ENCODE measurements at regions not wholly inside any gene's neighbourhood (a gene's known extent, or its start where the extent isn't known, plus 50 kb on each side); places are given as distances from the start of the nearest gene placed in this dataset.

DNA sequence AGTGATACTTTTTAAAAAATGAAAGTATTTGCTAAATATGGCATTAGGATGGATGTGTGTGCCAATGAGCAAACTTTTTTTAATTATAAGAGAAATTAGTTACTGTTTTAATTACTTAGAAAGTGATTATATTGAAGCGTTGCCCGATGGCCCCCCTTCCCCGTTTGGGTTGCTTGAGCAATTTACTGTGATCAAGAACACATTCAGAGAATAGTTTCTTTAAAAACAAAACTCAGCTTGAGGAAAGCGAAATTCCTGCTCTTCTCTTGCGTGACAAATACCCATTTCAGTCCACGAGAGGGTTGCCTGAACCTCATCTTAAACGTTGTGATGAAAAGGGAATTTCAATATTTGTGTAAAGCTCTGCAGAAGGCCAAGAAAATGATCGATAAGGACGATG, 234.1 kb downstream of the GATA3 start:
- POLR2A ChIA-PET: no interaction called here
- CTCF ChIA-PET: no interaction called here

DNA sequence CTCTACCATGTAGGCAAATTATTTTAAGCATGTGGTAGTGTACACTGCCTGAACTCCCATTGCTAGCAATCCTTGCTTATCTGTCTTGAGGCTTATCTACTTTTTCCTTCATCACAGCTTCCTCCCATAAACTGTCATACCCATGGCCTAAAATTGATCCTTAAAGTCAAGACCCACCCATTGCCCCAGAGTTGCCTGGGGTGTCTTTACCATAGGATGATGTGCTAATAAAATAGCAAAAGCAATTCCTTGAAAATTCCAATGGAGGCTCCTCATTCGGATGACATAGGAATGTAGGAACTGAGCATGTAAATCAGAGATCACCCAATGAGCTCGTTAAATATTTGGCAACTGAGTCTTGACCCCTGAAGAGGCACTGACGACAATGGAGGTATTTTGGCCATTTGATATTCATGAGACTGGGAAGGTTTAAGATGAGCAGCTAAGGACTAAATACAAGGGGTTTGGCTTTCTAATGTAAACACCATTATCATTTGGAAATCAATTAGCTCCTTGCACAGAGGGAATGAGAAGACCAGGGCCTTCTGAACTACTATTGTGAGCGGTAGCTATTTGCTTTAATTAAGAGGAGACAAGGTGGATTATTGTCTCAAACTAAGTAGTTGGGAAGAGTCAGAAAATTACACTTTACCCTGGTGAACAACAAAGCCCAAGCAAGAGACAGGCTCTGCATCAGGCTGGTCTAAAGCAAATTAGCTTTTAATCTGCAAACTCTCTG, 234.9 kb downstream of the GATA3 start:
- intact Hi-C loops (cut with micrococcal nuclease; ENCODE audit: unreplicated experiment): no loop called here
- H3K27ac Mint-ChIP-seq (ENCODE audit: unreplicated experiment): no peak overlapping the region
- POLR2A ChIA-PET: no interaction called here
- H3K36me3 Mint-ChIP-seq (ENCODE audit: insufficient read depth, unreplicated experiment): no peaks in the 10 kb centered on the region
- H3K4me1 Mint-ChIP-seq (ENCODE audit: low read depth, unreplicated experiment): no peaks in the 10 kb centered on the region
- DNase-seq: no peak
- H3K27me3 Mint-ChIP-seq (ENCODE audit: insufficient read depth, unreplicated experiment): no peaks in the 10 kb centered on the region
- Histone ChIP-seq H3K36me3 (ENCODE audit: control insufficient read depth, insufficient read depth, low read length) (no peaks in the 10 kb centered on the region), H3K27me3 (replicated peaks; ENCODE audit: control insufficient read depth, insufficient read depth, low read length) (no peaks in the 10 kb centered on the region; the same call in 1 of the 2 replicates), H3K4me1 (no peaks in the 10 kb centered on the region), H3K9me3 (no peaks in the 10 kb centered on the region), H3K4me3 (ENCODE audit: low read depth, low read length) (no peak overlapping the region)
- TF ChIP-seq, protein P1, sequence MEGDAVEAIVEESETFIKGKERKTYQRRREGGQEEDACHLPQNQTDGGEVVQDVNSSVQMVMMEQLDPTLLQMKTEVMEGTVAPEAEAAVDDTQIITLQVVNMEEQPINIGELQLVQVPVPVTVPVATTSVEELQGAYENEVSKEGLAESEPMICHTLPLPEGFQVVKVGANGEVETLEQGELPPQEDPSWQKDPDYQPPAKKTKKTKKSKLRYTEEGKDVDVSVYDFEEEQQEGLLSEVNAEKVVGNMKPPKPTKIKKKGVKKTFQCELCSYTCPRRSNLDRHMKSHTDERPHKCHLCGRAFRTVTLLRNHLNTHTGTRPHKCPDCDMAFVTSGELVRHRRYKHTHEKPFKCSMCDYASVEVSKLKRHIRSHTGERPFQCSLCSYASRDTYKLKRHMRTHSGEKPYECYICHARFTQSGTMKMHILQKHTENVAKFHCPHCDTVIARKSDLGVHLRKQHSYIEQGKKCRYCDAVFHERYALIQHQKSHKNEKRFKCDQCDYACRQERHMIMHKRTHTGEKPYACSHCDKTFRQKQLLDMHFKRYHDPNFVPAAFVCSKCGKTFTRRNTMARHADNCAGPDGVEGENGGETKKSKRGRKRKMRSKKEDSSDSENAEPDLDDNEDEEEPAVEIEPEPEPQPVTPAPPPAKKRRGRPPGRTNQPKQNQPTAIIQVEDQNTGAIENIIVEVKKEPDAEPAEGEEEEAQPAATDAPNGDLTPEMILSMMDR (IDR thresholded peaks at IDR 0.05; ENCODE audit: insufficient read depth in 1 of 2, low read depth in 1 of 2, low read length in 1 of 2, severe bottlenecking in 1 of 2, unreplicated experiment in 1 of 2): no peak
- BruUV-seq (replicated peaks): no TSS peak
- CTCF ChIA-PET: no interaction called here
- no peak overlapping the region for H3K4me3 Mint-ChIP-seq (ENCODE audit: unreplicated experiment)
- H3K9me3 Mint-ChIP-seq (ENCODE audit: unreplicated experiment): no peaks in the 10 kb centered on the region

More for the DNA sequence above, 234.1 kb downstream of the GATA3 start:
- intact Hi-C loops (cut with micrococcal nuclease; ENCODE audit: unreplicated experiment): no loop called here
- TF ChIP-seq, protein P1 (IDR thresholded peaks at IDR 0.05; ENCODE audit: insufficient read depth in 1 of 2, low read depth in 1 of 2, low read length in 1 of 2, severe bottlenecking in 1 of 2, unreplicated experiment in 1 of 2): no peak
- DNase-seq: no peak
- BruUV-seq (replicated peaks): no TSS peak
- Mint-ChIP-seq H3K4me1 (ENCODE audit: low read depth, unreplicated experiment) (no peaks in the 10 kb centered on the region), H3K9me3 (ENCODE audit: unreplicated experiment) (no peaks in the 10 kb centered on the region), H3K4me3 (ENCODE audit: unreplicated experiment) (no peak overlapping the region), H3K27me3 (ENCODE audit: insufficient read depth, unreplicated experiment) (no peaks in the 10 kb centered on the region), H3K27ac (ENCODE audit: unreplicated experiment) (no peak overlapping the region), H3K36me3 (ENCODE audit: insufficient read depth, unreplicated experiment) (no peaks in the 10 kb centered on the region)
- no peaks in the 10 kb centered on the region for H3K9me3 ChIP-seq
- H3K4me3 ChIP-seq (ENCODE audit: low read depth, low read length): no peak overlapping the region
- no peaks in the 10 kb centered on the region for H3K36me3 ChIP-seq (ENCODE audit: control insufficient read depth, insufficient read depth, low read length)
- no peaks in the 10 kb centered on the region; the same call in 1 of the 2 replicates for H3K27me3 ChIP-seq (replicated peaks; ENCODE audit: control insufficient read depth, insufficient read depth, low read length)
- no peaks in the 10 kb centered on the region for H3K4me1 ChIP-seq

DNA sequence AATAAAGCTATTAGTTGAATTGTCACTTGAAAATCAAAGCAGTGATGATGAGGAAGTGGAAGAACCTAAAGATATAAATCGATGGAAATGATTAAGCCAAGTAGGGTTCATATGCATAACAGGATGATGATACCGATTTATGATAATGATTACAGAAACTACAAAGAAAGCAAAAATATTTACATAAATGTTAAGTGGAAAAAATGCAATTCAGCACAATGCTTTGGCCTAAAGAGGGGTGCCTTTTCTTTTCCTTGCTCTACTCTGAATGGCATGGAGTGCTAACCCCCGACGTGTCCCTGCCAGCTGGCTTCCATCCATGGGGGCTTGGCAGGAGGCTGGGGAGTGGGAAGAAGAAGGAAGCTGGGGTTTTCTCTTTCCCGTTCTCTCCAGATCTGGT, 240.3 kb downstream of the GATA3 start:
- BruUV-seq (replicated peaks): no TSS peak
- Mint-ChIP-seq H3K4me1 (ENCODE audit: low read depth, unreplicated experiment) (no peaks in the 10 kb centered on the region), H3K4me3 (ENCODE audit: unreplicated experiment) (no peak overlapping the region), H3K36me3 (ENCODE audit: insufficient read depth, unreplicated experiment) (no peaks in the 10 kb centered on the region), H3K9me3 (ENCODE audit: unreplicated experiment) (no peaks in the 10 kb centered on the region), H3K27ac (ENCODE audit: unreplicated experiment) (no peak overlapping the region), H3K27me3 (ENCODE audit: insufficient read depth, unreplicated experiment) (no peaks in the 10 kb centered on the region)
- Histone ChIP-seq H3K4me1 (peaks cover 7% of the 10 kb centered on the region; the same call in 1 of the 2 replicates), H3K9me3 (no peaks in the 10 kb centered on the region; the same call in 1 of the 2 replicates), H3K27me3 (replicated peaks; ENCODE audit: control insufficient read depth, insufficient read depth, low read length) (no peaks in the 10 kb centered on the region; the same call in 1 of the 2 replicates), H3K36me3 (ENCODE audit: control insufficient read depth, insufficient read depth, low read length) (no peaks in the 10 kb centered on the region), H3K4me3 (ENCODE audit: low read depth, low read length) (no peak overlapping the region)
- POLR2A ChIA-PET: no interaction called here
- CTCF ChIA-PET: no interaction called here
- TF ChIP-seq, protein P1 (IDR thresholded peaks at IDR 0.05; ENCODE audit: insufficient read depth in 1 of 2, low read depth in 1 of 2, low read length in 1 of 2, severe bottlenecking in 1 of 2, unreplicated experiment in 1 of 2): no peak
- intact Hi-C loops (cut with micrococcal nuclease; ENCODE audit: unreplicated experiment): no loop called here
- no peak for DNase-seq
